ENCODE measurements at regions not wholly inside any gene's neighbourhood (a gene's known extent, or its start where the extent isn't known, plus 50 kb on each side); places are given as distances from the start of the nearest gene placed in this dataset.
"Not testable (repeated sequence)": the region's sequence is repeated elsewhere in the genome, so short reads cannot be mapped to it uniquely, and the experiment has no call there.

- no peak for TF ChIP-seq POLR2A (IDR thresholded peaks at IDR 0.05)
- no peak for TF ChIP-seq EP300 (IDR thresholded peaks at IDR 0.05)
- TF ChIP-seq POLR2AphosphoS5 (IDR thresholded peaks at IDR 0.05): no peak
- no peak for TF ChIP-seq CTCF (IDR thresholded peaks at IDR 0.05)
- peaks cover 0 to 10% (median 0%) of the 10 kb centered on the region in 3 donors for H3K27me3 ChIP-seq
- H3K9me3 ChIP-seq: peaks cover 0 to 5% (median 2%) of the 10 kb centered on the region in 4 donors
- 54 to 92% (median 61%) methylated on average over 3 of the region's 3 CpGs for WGBS, 5 donors
- intact Hi-C loops (cut with DNase I; ENCODE audit: low total_unique reads): no loop called here
- H3K4me1 ChIP-seq: no peaks in the 10 kb centered on the region
- no peak overlapping the region for H3K4me3 ChIP-seq
- no peak for DNase-seq
- H3K36me3 ChIP-seq: no peaks in the 10 kb centered on the region
- H3K27ac ChIP-seq: no peak overlapping the region
Observed at GRCh38 chr17:13416748-13417363, 184.9 kb downstream of the HS3ST3A1 start.

DNA sequence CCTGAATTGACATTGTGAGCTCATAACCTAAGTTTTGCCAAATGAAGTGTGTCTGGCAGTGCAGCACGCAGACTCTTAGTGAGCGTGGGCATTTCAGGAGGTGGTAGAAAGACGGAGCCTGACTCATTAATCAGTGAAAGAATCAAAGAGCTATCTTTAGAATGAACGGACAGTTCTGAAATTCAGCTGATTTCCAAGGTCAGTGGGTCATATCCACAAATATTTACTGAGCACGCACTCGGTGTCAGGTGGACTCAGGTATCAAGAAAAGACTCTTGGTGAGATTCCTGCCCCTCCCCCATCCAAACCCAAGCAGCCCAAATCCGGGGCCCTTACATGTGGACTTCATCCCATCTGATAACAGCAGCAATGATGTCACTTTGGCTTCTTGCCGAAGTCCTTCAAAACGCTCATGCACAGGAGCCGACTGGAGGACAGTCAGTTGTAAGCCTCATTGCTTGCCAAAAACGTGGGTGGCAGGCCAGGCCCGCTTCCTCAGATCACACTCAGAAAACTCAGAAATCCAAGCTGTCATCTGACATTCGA lies 185.8 kb downstream of the HS3ST3A1 start:
- Histone ChIP-seq H3K36me3 (no peaks in the 10 kb centered on the region), H3K4me3 (no peak overlapping the region), H3K27me3 (peaks cover 0 to 10% (median 0%) of the 10 kb centered on the region in 3 donors), H3K4me1 (no peaks in the 10 kb centered on the region), H3K9me3 (peaks cover 0 to 5% (median 2%) of the 10 kb centered on the region in 4 donors), H3K27ac (no peak overlapping the region)
- 19 to 32% (median 23%) methylated on average over 11 to 13 of the region's 13 CpGs for WGBS, 5 donors
- intact Hi-C loops (cut with DNase I; ENCODE audit: low total_unique reads): no loop called here
- peak in 1 of 2 donors; percentile 80 for DNase-seq
- TF ChIP-seq POLR2AphosphoS5 (IDR thresholded peaks at IDR 0.05) (no peak), CTCF (IDR thresholded peaks at IDR 0.05) (no peak), POLR2A (IDR thresholded peaks at IDR 0.05) (no peak), EP300 (IDR thresholded peaks at IDR 0.05) (no peak)

DNA sequence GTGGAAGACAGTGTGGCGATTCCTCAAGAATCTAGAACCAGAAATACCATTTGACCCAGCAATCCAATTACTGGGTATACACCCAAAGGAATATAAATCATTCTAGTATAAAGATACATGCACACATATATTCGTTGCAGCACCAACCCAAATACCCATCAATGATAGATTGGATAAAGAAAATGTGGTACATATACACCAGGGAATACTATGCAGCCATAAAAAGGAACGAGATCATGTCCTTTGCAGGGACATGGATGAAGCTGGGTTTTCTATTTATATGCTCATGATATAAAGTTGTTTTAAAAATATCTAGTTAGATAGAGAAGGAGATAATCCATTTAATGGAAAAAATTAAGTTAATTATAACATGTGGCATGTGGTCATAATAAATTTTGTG lies 186.5 kb downstream of the HS3ST3A1 start:
- 61 to 85% (median 67%) methylated on average over 3 of the region's 3 CpGs for WGBS, 5 donors
- H3K4me1 ChIP-seq; DNase-seq; H3K9me3 ChIP-seq; H3K27ac ChIP-seq; intact Hi-C loops (cut with DNase I; ENCODE audit: low total_unique reads); H3K27me3 ChIP-seq; H3K4me3 ChIP-seq; H3K36me3 ChIP-seq: not testable (repeated sequence)

GRCh38 chr17:13413001-13413400 lies 188.7 kb downstream of the HS3ST3A1 start:
- DNase-seq: no peak
- no peaks in the 10 kb centered on the region for H3K4me1 ChIP-seq
- 85 to 92% (median 89%) methylated on average over 7 of the region's 7 CpGs for WGBS, 5 donors
- peaks cover 0 to 5% (median 0%) of the 10 kb centered on the region in 3 donors for H3K27me3 ChIP-seq
- H3K27ac ChIP-seq: no peak overlapping the region
- H3K36me3 ChIP-seq: no peaks in the 10 kb centered on the region
- intact Hi-C loops (cut with DNase I; ENCODE audit: low total_unique reads): no loop called here
- H3K9me3 ChIP-seq: peaks cover 0 to 5% (median 2%) of the 10 kb centered on the region in 4 donors
- no peak for TF ChIP-seq POLR2AphosphoS5 (IDR thresholded peaks at IDR 0.05)
- no peak for TF ChIP-seq POLR2A (IDR thresholded peaks at IDR 0.05)
- TF ChIP-seq EP300 (IDR thresholded peaks at IDR 0.05): no peak
- no peak for TF ChIP-seq CTCF (IDR thresholded peaks at IDR 0.05)
- no peak overlapping the region for H3K4me3 ChIP-seq

- Histone ChIP-seq H3K27ac (no peak overlapping the region), H3K4me3 (no peak overlapping the region), H3K9me3 (peaks cover 0 to 5% (median 2%) of the 10 kb centered on the region in 4 donors), H3K27me3 (peaks cover 0 to under 1% (median 0%) of the 10 kb centered on the region in 3 donors), H3K4me1 (no peaks in the 10 kb centered on the region), H3K36me3 (no peaks in the 10 kb centered on the region)
- intact Hi-C loops (cut with DNase I; ENCODE audit: low total_unique reads): no loop called here
- TF ChIP-seq CTCF (IDR thresholded peaks at IDR 0.05): no peak
- no peak for TF ChIP-seq EP300 (IDR thresholded peaks at IDR 0.05)
- no peak for TF ChIP-seq POLR2AphosphoS5 (IDR thresholded peaks at IDR 0.05)
- no peak for TF ChIP-seq POLR2A (IDR thresholded peaks at IDR 0.05)
- WGBS, 5 donors: 31 to 43% (median 39%) methylated on average over 2 of the region's 2 CpGs
- DNase-seq: peak in 1 of 2 donors; percentile 12
Observed at GRCh38 chr17:13410874-13411273, 190.9 kb downstream of the HS3ST3A1 start.

Data from stomach (tissue), 8 donors.